ENCODE measurements at regions not wholly inside any gene's neighbourhood (a gene's known extent, or its start where the extent isn't known, plus 50 kb on each side); places are given as distances from the start of the nearest gene placed in this dataset.

DNA sequence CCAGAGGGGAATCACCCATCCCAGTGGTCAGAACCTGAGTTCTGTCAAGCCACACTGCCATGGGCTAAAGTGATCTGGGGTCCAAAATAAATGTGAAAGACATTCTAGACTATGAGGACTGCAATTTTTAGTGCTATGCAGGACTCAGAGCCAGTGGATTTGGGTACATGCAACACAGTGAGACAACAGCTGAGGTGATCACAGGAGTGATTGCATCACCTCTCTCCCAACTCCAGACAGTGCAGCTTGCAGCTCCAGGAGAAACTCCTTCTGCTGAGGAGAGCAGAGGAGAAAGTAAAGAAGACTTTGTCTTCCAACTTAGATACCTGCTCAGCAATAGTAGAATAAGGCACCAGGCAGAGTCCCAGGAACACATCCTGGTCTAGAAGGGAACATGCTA, 682.0 kb upstream of the POT1 start:
- no peak for FAIRE-seq
- Histone ChIP-seq H3K4me3 (no peak overlapping the region), H3K27ac (no peak overlapping the region), H3K4me1 (no peaks in the 10 kb centered on the region), H3K4me2 (no peak overlapping the region), H3K9me3 (no peaks in the 10 kb centered on the region)
- ChIA-PET CTCF (no interaction called here), POLR2A (no interaction called here)
- DNase-seq (ENCODE audit: low read depth in 1 of 2, low spot score in 1 of 2), result no peak
- no peak for ATAC-seq
- TF ChIP-seq KDM1A (IDR thresholded peaks at IDR 0.05; ENCODE audit: low read depth), result no peak
- no peak for TF ChIP-seq MAFK (IDR thresholded peaks at IDR 0.05; ENCODE audit: partially characterized antibody)
- no peak for TF ChIP-seq ZFP36 (IDR thresholded peaks at IDR 0.05; ENCODE audit: borderline replicate concordance, partially characterized antibody)
- no peak for TF ChIP-seq KDM5A (IDR thresholded peaks at IDR 0.05)

GRCh38 chr7:125606671-125607070, 677.0 kb upstream of the POT1 start:
- no peak for TF ChIP-seq EP300 (IDR thresholded peaks at IDR 0.05)
- TF ChIP-seq, protein P1, sequence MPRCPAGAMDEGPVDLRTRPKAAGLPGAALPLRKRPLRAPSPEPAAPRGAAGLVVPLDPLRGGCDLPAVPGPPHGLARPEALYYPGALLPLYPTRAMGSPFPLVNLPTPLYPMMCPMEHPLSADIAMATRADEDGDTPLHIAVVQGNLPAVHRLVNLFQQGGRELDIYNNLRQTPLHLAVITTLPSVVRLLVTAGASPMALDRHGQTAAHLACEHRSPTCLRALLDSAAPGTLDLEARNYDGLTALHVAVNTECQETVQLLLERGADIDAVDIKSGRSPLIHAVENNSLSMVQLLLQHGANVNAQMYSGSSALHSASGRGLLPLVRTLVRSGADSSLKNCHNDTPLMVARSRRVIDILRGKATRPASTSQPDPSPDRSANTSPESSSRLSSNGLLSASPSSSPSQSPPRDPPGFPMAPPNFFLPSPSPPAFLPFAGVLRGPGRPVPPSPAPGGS (IDR thresholded peaks at IDR 0.05), result no peak
- TF ChIP-seq CHD4 (IDR thresholded peaks at IDR 0.05; ENCODE audit: borderline replicate concordance), result no peak
- TF ChIP-seq HOXA7 (CRISPR knock-in tag; IDR thresholded peaks at IDR 0.05), result no peak
- TF ChIP-seq RCOR1 (IDR thresholded peaks at IDR 0.05; ENCODE audit: low read depth, low read length), result no peak
- TF ChIP-seq JUN (IDR thresholded peaks at IDR 0.05), result no peak
- no peak for TF ChIP-seq TFCP2L1 (CRISPR knock-in tag; IDR thresholded peaks at IDR 0.05)
- TF ChIP-seq SMC3 (IDR thresholded peaks at IDR 0.05), result no peak
- TF ChIP-seq EHMT2 (IDR thresholded peaks at IDR 0.05; ENCODE audit: low read depth), result no peak
- TF ChIP-seq, protein P2, sequence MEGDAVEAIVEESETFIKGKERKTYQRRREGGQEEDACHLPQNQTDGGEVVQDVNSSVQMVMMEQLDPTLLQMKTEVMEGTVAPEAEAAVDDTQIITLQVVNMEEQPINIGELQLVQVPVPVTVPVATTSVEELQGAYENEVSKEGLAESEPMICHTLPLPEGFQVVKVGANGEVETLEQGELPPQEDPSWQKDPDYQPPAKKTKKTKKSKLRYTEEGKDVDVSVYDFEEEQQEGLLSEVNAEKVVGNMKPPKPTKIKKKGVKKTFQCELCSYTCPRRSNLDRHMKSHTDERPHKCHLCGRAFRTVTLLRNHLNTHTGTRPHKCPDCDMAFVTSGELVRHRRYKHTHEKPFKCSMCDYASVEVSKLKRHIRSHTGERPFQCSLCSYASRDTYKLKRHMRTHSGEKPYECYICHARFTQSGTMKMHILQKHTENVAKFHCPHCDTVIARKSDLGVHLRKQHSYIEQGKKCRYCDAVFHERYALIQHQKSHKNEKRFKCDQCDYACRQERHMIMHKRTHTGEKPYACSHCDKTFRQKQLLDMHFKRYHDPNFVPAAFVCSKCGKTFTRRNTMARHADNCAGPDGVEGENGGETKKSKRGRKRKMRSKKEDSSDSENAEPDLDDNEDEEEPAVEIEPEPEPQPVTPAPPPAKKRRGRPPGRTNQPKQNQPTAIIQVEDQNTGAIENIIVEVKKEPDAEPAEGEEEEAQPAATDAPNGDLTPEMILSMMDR (IDR thresholded peaks at IDR 0.05), result no peak
- TF ChIP-seq PBX3 (IDR thresholded peaks at IDR 0.05), result no peak
- TF ChIP-seq ZFP36 (IDR thresholded peaks at IDR 0.05; ENCODE audit: borderline replicate concordance, partially characterized antibody), result no peak
- no peak for TF ChIP-seq HOXB5 (CRISPR knock-in tag; IDR thresholded peaks at IDR 0.05)
- no peak for TF ChIP-seq MYC (IDR thresholded peaks at IDR 0.05; ENCODE audit: borderline replicate concordance, low read length)
- no peak for TF ChIP-seq USF2 (IDR thresholded peaks at IDR 0.05)
- TF ChIP-seq MAX (IDR thresholded peaks at IDR 0.05), result no peak
- TF ChIP-seq EHF (CRISPR knock-in tag; IDR thresholded peaks at IDR 0.05), result no peak
- no peak for TF ChIP-seq ZC3H11A (IDR thresholded peaks at IDR 0.05)
- TF ChIP-seq HEYL (CRISPR knock-in tag; IDR thresholded peaks at IDR 0.05), result no peak
- TF ChIP-seq TP53 (CRISPR knock-in tag; IDR thresholded peaks at IDR 0.05), result no peak
- 2% methylated on average over 3 of the region's 3 CpGs for WGBS (ENCODE audit: missing lambda C conversion rate)
- Histone ChIP-seq H3K4me2 (no peak overlapping the region), H3K4me3 (no peak overlapping the region), H3K9me3 (no peaks in the 10 kb centered on the region), H3K4me1 (no peaks in the 10 kb centered on the region), H3K27ac (no peak overlapping the region)
- no peak for ATAC-seq
- no peak for DNase-seq (ENCODE audit: low read depth in 1 of 2, low spot score in 1 of 2)
- POLR2A ChIA-PET, result no interaction called here
- CTCF ChIA-PET, result no interaction called here
- FAIRE-seq, result no peak
